ENCODE measurements at regions not wholly inside any gene's neighbourhood (a gene's known extent, or its start where the extent isn't known, plus 50 kb on each side); places are given as distances from the start of the nearest gene placed in this dataset.

GRCh38 chr1:243980471-243980870 lies 70.6 kb upstream of the ZBTB18 start:
- TF ChIP-seq CTCF (IDR thresholded peaks at IDR 0.05) (no peak), POLR2A (IDR thresholded peaks at IDR 0.05) (no peak)
